ENCODE measurements at regions not wholly inside any gene's neighbourhood (a gene's known extent, or its start where the extent isn't known, plus 50 kb on each side); places are given as distances from the start of the nearest gene placed in this dataset.
"Not testable (repeated sequence)": the region's sequence is repeated elsewhere in the genome, so short reads cannot be mapped to it uniquely, and the experiment has no call there.

DNA sequence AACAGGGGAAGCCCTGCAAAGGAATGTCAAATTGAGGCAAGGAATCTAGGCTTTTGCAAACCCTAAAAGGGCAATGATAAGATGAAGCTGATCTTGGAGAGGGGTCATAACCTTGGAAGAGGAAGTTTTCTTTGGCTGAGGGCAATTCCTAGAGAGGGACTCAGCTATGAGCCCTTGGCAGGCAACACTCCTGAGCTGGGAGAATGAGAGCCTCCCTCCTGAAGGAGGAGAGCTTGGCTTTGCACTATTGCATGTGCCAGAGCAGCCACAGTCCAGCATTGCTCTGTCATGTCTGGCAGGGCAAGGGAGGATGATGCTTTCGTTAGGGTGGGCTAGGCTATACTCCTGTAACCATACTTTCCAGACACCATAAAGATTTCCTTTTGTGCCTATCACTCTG, 299.4 kb upstream of the NPSR1 start:
- TF ChIP-seq CTCF, POLR2A (IDR thresholded peaks at IDR 0.05): not testable (repeated sequence)

Data from prostate gland (tissue), 2 donors.